AG04449 (cell line): ENCODE measurements at regions not wholly inside any gene's neighbourhood (a gene's known extent, or its start where the extent isn't known, plus 50 kb on each side); places are given as distances from the start of the nearest gene placed in this dataset.

Experiments used
- CTCF ChIA-PET: fragments of 350-600 bp; formaldehyde crosslinking; extraction: SDS; loops from one replicate; lab custom pipeline; 2021; ENCODE audit warnings: antibody characterized with exemption; lab: Yijun Ruan, JAX
- POLR2A ChIA-PET: fragments of 400-600, 350-600 bp; formaldehyde crosslinking; extraction: SDS; loops from one replicate; lab custom pipeline; 2020; ENCODE audit warnings: antibody characterized with exemption, inconsistent platforms; lab: Yijun Ruan, JAX
- DNase-seq: peaks from one replicate; pipeline ENCODE4 v3.0.0-alpha.2; 2010; ENCODE audit warnings: low read depth, low spot score
- H3K4me3 ChIP-seq: 2 replicates; pipeline ENCODE4 v1.5.1; 2011; ENCODE audit warnings: low read depth, mild to moderate bottlenecking, control low read depth, low read length
- CTCF ChIP-seq: IDR thresholded peaks from one replicate; pipeline ENCODE4 v1.5.1; 2011; ENCODE audit warnings: mild to moderate bottlenecking, moderate library complexity, low read length, control low read depth, inconsistent platforms; ENCODE audit not compliant: insufficient read depth; ENCODE audit errors: missing control alignments

- H3K4me3 ChIP-seq: no peak overlapping the region
- no peak for TF ChIP-seq CTCF
- ChIA-PET POLR2A (no interaction called here), CTCF (no interaction called here)
- DNase-seq: no peak
These were observed 340.7 kb upstream of the LMO3 start for GRCh38 chr12:16946704-16947103.

- DNase-seq: no peak
- no peak overlapping the region for H3K4me3 ChIP-seq
- POLR2A ChIA-PET: no interaction called here
- no peak for TF ChIP-seq CTCF
- CTCF ChIA-PET: no interaction called here
These were observed 333.9 kb upstream of the LMO3 start for GRCh38 chr12:16939871-16940306.

- no peak overlapping the region for H3K4me3 ChIP-seq
- CTCF ChIA-PET: no interaction called here
- DNase-seq: no peak
- POLR2A ChIA-PET: no interaction called here
- TF ChIP-seq CTCF: no peak
These were observed 321.3 kb upstream of the LMO3 start for GRCh38 chr12:16927259-16927658.

GRCh38 chr12:16920451-16920850 is 314.5 kb upstream of the LMO3 start:
- CTCF ChIA-PET: no interaction called here
- POLR2A ChIA-PET: no interaction called here
- H3K4me3 ChIP-seq: no peak overlapping the region
- no peak for DNase-seq
- TF ChIP-seq CTCF: no peak

- ChIA-PET CTCF (no interaction called here), POLR2A (no interaction called here)
- TF ChIP-seq CTCF: no peak
- H3K4me3 ChIP-seq: no peak overlapping the region
- DNase-seq: no peak
These were observed 313.6 kb upstream of the LMO3 start for GRCh38 chr12:16919551-16919950.

- POLR2A ChIA-PET: no interaction called here
These were observed 308.9 kb upstream of the LMO3 start for GRCh38 chr12:16914853-16915252.

More at GRCh38 chr12:16914853-16915252, 308.9 kb upstream of the LMO3 start:
- no peak for DNase-seq
- no peak for TF ChIP-seq CTCF
- no peak overlapping the region for H3K4me3 ChIP-seq
- CTCF ChIA-PET: no interaction called here
